ENCODE measurements at regions not wholly inside any gene's neighbourhood (a gene's known extent, or its start where the extent isn't known, plus 50 kb on each side); places are given as distances from the start of the nearest gene placed in this dataset.

GRCh38 chr9:94033383-94033782 is 50.9 kb upstream of the PTPDC1 start:
- peaks cover 19% of the 10 kb centered on the region for H3K4me1 Mint-ChIP-seq (ENCODE audit: unreplicated experiment)
- no peak overlapping the region for H3K27ac Mint-ChIP-seq
- peaks cover 10% of the 10 kb centered on the region for H3K36me3 Mint-ChIP-seq
- no peak overlapping the region for H3K4me3 Mint-ChIP-seq
- no peak for TF ChIP-seq CTCF (conservative IDR thresholded peaks at IDR 0.05)
- H3K9me3 Mint-ChIP-seq, result no peaks in the 10 kb centered on the region
- no peaks in the 10 kb centered on the region for H3K27me3 Mint-ChIP-seq
- DNase-seq (ENCODE audit: extremely low spot score, unreplicated experiment), result no peak

GRCh38 chr9:94031946-94032345 is 52.3 kb upstream of the PTPDC1 start:
- H3K4me1 Mint-ChIP-seq (ENCODE audit: unreplicated experiment), result peaks cover 19% of the 10 kb centered on the region
- no peak for TF ChIP-seq CTCF (conservative IDR thresholded peaks at IDR 0.05)

GRCh38 chr9:94031380-94031779 is 52.9 kb upstream of the PTPDC1 start:
- Mint-ChIP-seq H3K27me3 (no peaks in the 10 kb centered on the region), H3K36me3 (peaks cover 4% of the 10 kb centered on the region), H3K9me3 (no peaks in the 10 kb centered on the region), H3K4me3 (peak overlapping the region; percentile 93), H3K4me1 (ENCODE audit: unreplicated experiment) (peaks cover 19% of the 10 kb centered on the region), H3K27ac (peak overlapping the region; percentile 88)
- no peak for TF ChIP-seq CTCF (conservative IDR thresholded peaks at IDR 0.05)
- DNase-seq (ENCODE audit: extremely low spot score, unreplicated experiment), result no peak

More at GRCh38 chr9:94031946-94032345, 52.3 kb upstream of the PTPDC1 start:
- H3K27ac Mint-ChIP-seq, result peak overlapping the region; percentile 88
- no peaks in the 10 kb centered on the region for H3K27me3 Mint-ChIP-seq
- H3K4me3 Mint-ChIP-seq, result peak overlapping the region; percentile 93
- H3K9me3 Mint-ChIP-seq, result no peaks in the 10 kb centered on the region
- peaks cover 4% of the 10 kb centered on the region for H3K36me3 Mint-ChIP-seq
- DNase-seq (ENCODE audit: extremely low spot score, unreplicated experiment), result no peak

GRCh38 chr9:94030318-94031179 is 53.7 kb upstream of the PTPDC1 start:
- Mint-ChIP-seq H3K36me3 (peaks cover 4% of the 10 kb centered on the region), H3K4me1 (ENCODE audit: unreplicated experiment) (peaks cover 19% of the 10 kb centered on the region), H3K27me3 (no peaks in the 10 kb centered on the region), H3K4me3 (peak overlapping the region; percentile 100), H3K27ac (peak overlapping the region; percentile 97), H3K9me3 (no peaks in the 10 kb centered on the region)
- DNase-seq (ENCODE audit: extremely low spot score, unreplicated experiment), result peak; percentile 83
- TF ChIP-seq CTCF (conservative IDR thresholded peaks at IDR 0.05), result no peak

GRCh38 chr9:94029932-94030317 is 54.3 kb upstream of the PTPDC1 start:
- TF ChIP-seq CTCF (conservative IDR thresholded peaks at IDR 0.05), result no peak
- DNase-seq (ENCODE audit: extremely low spot score, unreplicated experiment), result no peak
- H3K27ac Mint-ChIP-seq, result peak overlapping the region; percentile 97
- no peaks in the 10 kb centered on the region for H3K27me3 Mint-ChIP-seq
- peak overlapping the region; percentile 100 for H3K4me3 Mint-ChIP-seq
- H3K4me1 Mint-ChIP-seq (ENCODE audit: unreplicated experiment), result peaks cover 19% of the 10 kb centered on the region
- H3K9me3 Mint-ChIP-seq, result peaks cover 2% of the 10 kb centered on the region
- H3K36me3 Mint-ChIP-seq, result no peaks in the 10 kb centered on the region

Data from type B pancreatic cell (in vitro differentiated cells).